BJ (cell line): ENCODE measurements at regions not wholly inside any gene's neighbourhood (a gene's known extent, or its start where the extent isn't known, plus 50 kb on each side); places are given as distances from the start of the nearest gene placed in this dataset.

Source experiments
- CTCF ChIA-PET: fragments of 350-600 bp; formaldehyde crosslinking; extraction: SDS; loops from one replicate; lab custom pipeline; 2021; ENCODE audit warnings: antibody characterized with exemption, inconsistent platforms; lab: Yijun Ruan, JAX
- POLR2A ChIA-PET: fragments of 300-600 bp; sonication (Branson Sonifier 250); formaldehyde crosslinking; extraction: SDS; loops from one replicate; lab custom pipeline; 2021; ENCODE audit warnings: antibody characterized with exemption; lab: Charles Lee
- DNase-seq: peaks from one replicate; pipeline ENCODE4 v3.0.0-alpha.2; 2011; ENCODE audit warnings: low read depth
- H3K27me3 ChIP-seq: 2 replicates; pipeline ENCODE4 v1.6.0; 2011; ENCODE audit warnings: low read length; ENCODE audit not compliant: control insufficient read depth, insufficient read depth
- H3K36me3 ChIP-seq: 2 replicates; pipeline ENCODE4 v1.5.1; 2011; ENCODE audit warnings: low read length; ENCODE audit not compliant: control insufficient read depth, insufficient read depth
- H3K4me3 ChIP-seq: 2 replicates; pipeline ENCODE4 v1.5.1; 2011; ENCODE audit warnings: low read depth, mild to moderate bottlenecking, control low read depth, low read length
- CTCF ChIP-seq: IDR thresholded peaks from 2 replicates; pipeline ENCODE4 v1.5.1; 2011; ENCODE audit warnings: low read depth, mild to moderate bottlenecking, control low read depth, inconsistent platforms, low read length, moderate library complexity; ENCODE audit not compliant: insufficient read depth

GRCh38 chr4:84291969-84292368 lies 207.1 kb downstream of the NKX6-1 start:
- no peak for DNase-seq
- H3K27me3 ChIP-seq: no peaks in the 10 kb centered on the region
- no peaks in the 10 kb centered on the region for H3K36me3 ChIP-seq
- no peak overlapping the region for H3K4me3 ChIP-seq
- TF ChIP-seq CTCF: no peak
- CTCF ChIA-PET: no interaction called here
- POLR2A ChIA-PET: no interaction called here

GRCh38 chr4:84286048-84286447 lies 213.0 kb downstream of the NKX6-1 start:
- Histone ChIP-seq H3K27me3 (no peaks in the 10 kb centered on the region), H3K4me3 (no peak overlapping the region), H3K36me3 (no peaks in the 10 kb centered on the region)
- no peak for TF ChIP-seq CTCF
- POLR2A ChIA-PET: no interaction called here
- DNase-seq: no peak
- CTCF ChIA-PET: no interaction called here

GRCh38 chr4:84279678-84280077 lies 219.4 kb downstream of the NKX6-1 start:
- ChIA-PET CTCF (no interaction called here), POLR2A (no interaction called here)
- DNase-seq: peak; percentile 0
- Histone ChIP-seq H3K27me3 (no peaks in the 10 kb centered on the region), H3K4me3 (no peak overlapping the region), H3K36me3 (no peaks in the 10 kb centered on the region)
- no peak for TF ChIP-seq CTCF

- H3K36me3 ChIP-seq: no peaks in the 10 kb centered on the region
- TF ChIP-seq CTCF: no peak
- DNase-seq: no peak
- ChIA-PET POLR2A (no interaction called here), CTCF (no interaction called here)
- no peaks in the 10 kb centered on the region for H3K27me3 ChIP-seq
- H3K4me3 ChIP-seq: no peak overlapping the region
Measured at GRCh38 chr4:84277923-84278322, 221.2 kb downstream of the NKX6-1 start.

- no peaks in the 10 kb centered on the region for H3K36me3 ChIP-seq
- H3K4me3 ChIP-seq: no peak overlapping the region
- H3K27me3 ChIP-seq: no peaks in the 10 kb centered on the region
- no peak for TF ChIP-seq CTCF
- CTCF ChIA-PET: no interaction called here
- DNase-seq: no peak
- POLR2A ChIA-PET: no interaction called here
Measured at GRCh38 chr4:84276752-84277151, 222.3 kb downstream of the NKX6-1 start.
